Osteoblast (primary cell): ENCODE measurements at regions not wholly inside any gene's neighbourhood (a gene's known extent, or its start where the extent isn't known, plus 50 kb on each side); places are given as distances from the start of the nearest gene placed in this dataset.

ENCODE experiments used
- DNase-seq: peaks from one replicate; pipeline ENCODE4 v3.0.0; 2011; ENCODE audit warnings: low spot score, mixed read lengths; ENCODE audit not compliant: insufficient read length; ENCODE audit errors: missing footprints
- H2AFZ ChIP-seq: 2 replicates; pipeline ENCODE4 v1.6.0; 2011; ENCODE audit warnings: mild to moderate bottlenecking, low read length
- H3K27ac ChIP-seq: 2 replicates; pipeline ENCODE4 v1.5.1; 2011; ENCODE audit warnings: mild to moderate bottlenecking, low read depth, low read length, moderate library complexity
- H3K27me3 ChIP-seq: 2 replicates; pipeline ENCODE4 v1.6.0; 2012; ENCODE audit warnings: mild to moderate bottlenecking, control low read depth, inconsistent platforms, low read length, moderate library complexity; ENCODE audit not compliant: insufficient read depth
- H3K36me3 ChIP-seq: 2 replicates; pipeline ENCODE4 v1.5.1; 2011; ENCODE audit warnings: mild to moderate bottlenecking, low read length, control low read depth, moderate library complexity; ENCODE audit not compliant: insufficient read depth
- H3K4me1 ChIP-seq: 2 replicates; pipeline ENCODE4 v1.5.1; 2011; ENCODE audit warnings: mild to moderate bottlenecking, low read length, control low read depth, moderate library complexity; ENCODE audit not compliant: insufficient read depth
- H3K4me2 ChIP-seq: 2 replicates; pipeline ENCODE4 v1.6.0; 2011; ENCODE audit warnings: mild to moderate bottlenecking, low read length; ENCODE audit not compliant: insufficient read depth
- H3K4me3 ChIP-seq: fragments of 200-600 bp; sonication (generic); 3 replicates; pipeline ENCODE4 v1.5.1; 2012; ENCODE audit warnings: mild to moderate bottlenecking, low read length, inconsistent platforms; ENCODE audit not compliant: insufficient read depth
- H3K79me2 ChIP-seq: 2 replicates; pipeline ENCODE4 v1.6.0; 2012; ENCODE audit warnings: mild to moderate bottlenecking, low read length, control low read depth, inconsistent platforms; ENCODE audit not compliant: insufficient read depth
- H3K9me3 ChIP-seq: 2 replicates; pipeline ENCODE4 v1.5.1; 2011; ENCODE audit warnings: low read depth, low read length, control low read depth
- H4K20me1 ChIP-seq: 2 replicates; pipeline ENCODE4 v1.6.0; 2012; ENCODE audit warnings: mild to moderate bottlenecking, low read length, control low read depth; ENCODE audit not compliant: insufficient read depth
- TF ChIP-seq, protein P1 (sequence below): IDR thresholded peaks from 2 replicates; pipeline ENCODE4 v1.5.1; 2011; ENCODE audit warnings: mild to moderate bottlenecking, low read depth, low read length, moderate library complexity; ENCODE audit errors: extremely low read depth

DNA sequence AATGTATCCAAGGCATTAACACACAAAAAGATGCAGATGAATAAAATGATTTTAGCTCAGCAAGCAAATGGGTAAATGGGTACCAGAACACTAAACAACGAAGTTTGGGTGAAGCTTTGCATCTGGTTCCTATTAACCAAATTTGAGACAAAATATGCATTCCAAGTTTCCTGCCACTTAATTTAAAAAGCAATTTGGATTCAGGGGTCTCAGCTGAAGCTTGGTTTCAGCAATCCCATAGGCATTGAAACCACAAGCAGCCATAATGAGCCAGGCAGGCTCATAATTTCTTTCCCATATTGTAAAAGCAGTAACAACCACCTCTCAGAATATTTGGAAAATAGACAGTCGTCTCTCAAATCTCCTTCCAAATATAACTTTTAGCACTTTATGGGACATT lies 138.9 kb downstream of the NXNL2 start:
- H3K4me3 ChIP-seq: no peak overlapping the region
- H3K36me3 ChIP-seq: no peaks in the 10 kb centered on the region
- H3K9me3 ChIP-seq: no peaks in the 10 kb centered on the region

DNA sequence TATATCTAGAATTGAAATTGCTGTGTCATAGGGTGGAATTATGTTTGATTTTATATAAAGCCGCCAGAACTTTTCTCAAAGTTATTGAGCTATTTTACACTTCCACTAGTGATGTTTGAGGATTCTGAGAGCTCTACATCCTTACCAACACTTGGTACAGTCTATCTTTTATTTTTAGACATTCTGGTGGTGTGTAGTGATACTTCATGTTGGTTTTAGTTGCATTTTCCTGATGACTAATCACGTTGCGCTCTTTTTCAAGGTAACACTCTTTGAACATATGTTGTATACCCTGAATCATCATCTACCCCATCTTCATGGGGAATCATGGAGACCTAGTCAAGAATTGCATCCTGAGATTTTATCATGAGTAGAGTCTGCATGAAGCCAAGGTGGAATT lies 141.7 kb downstream of the NXNL2 start:
- DNase-seq: no peak
- H3K27ac ChIP-seq: no peak overlapping the region
- no peak overlapping the region for H2AFZ ChIP-seq

More for the DNA sequence above, 138.9 kb downstream of the NXNL2 start:
- Histone ChIP-seq H3K79me2 (no peaks in the 10 kb centered on the region), H3K27me3 (no peaks in the 10 kb centered on the region), H4K20me1 (no peaks in the 10 kb centered on the region), H3K4me1 (no peaks in the 10 kb centered on the region), H3K27ac (no peak overlapping the region), H3K4me2 (no peak overlapping the region), H2AFZ (no peak overlapping the region)
- DNase-seq: no peak
- TF ChIP-seq, protein P1, sequence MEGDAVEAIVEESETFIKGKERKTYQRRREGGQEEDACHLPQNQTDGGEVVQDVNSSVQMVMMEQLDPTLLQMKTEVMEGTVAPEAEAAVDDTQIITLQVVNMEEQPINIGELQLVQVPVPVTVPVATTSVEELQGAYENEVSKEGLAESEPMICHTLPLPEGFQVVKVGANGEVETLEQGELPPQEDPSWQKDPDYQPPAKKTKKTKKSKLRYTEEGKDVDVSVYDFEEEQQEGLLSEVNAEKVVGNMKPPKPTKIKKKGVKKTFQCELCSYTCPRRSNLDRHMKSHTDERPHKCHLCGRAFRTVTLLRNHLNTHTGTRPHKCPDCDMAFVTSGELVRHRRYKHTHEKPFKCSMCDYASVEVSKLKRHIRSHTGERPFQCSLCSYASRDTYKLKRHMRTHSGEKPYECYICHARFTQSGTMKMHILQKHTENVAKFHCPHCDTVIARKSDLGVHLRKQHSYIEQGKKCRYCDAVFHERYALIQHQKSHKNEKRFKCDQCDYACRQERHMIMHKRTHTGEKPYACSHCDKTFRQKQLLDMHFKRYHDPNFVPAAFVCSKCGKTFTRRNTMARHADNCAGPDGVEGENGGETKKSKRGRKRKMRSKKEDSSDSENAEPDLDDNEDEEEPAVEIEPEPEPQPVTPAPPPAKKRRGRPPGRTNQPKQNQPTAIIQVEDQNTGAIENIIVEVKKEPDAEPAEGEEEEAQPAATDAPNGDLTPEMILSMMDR: no peak

DNA sequence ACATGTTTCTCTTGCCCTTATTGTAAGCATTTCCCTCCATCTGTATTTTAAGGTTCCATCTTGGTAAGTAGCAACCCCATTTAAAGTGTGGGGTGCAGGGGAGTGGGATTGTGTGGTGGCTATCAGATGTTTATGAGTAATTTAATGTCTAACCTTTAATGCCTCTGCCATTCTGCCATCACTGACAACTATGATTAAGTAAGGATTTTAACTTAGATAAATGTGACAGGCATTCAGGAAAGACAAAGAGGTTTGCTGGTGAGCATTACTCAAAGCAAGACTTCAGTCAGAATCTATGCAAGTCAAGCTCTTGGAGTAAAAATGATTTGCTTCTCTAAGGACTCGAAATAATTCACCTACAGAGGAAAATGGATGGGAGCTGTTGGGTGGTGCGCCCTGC lies 143.0 kb downstream of the NXNL2 start:
- H3K79me2 ChIP-seq: no peaks in the 10 kb centered on the region
- no peak overlapping the region for H3K4me2 ChIP-seq
- DNase-seq: peak; percentile 85

More for the DNA sequence above, 141.7 kb downstream of the NXNL2 start:
- H3K4me1 ChIP-seq: peaks cover 17% of the 10 kb centered on the region
- no peaks in the 10 kb centered on the region for H3K9me3 ChIP-seq
- H3K36me3 ChIP-seq: no peaks in the 10 kb centered on the region
- H3K79me2 ChIP-seq: no peaks in the 10 kb centered on the region
- no peaks in the 10 kb centered on the region for H4K20me1 ChIP-seq
- TF ChIP-seq, protein P1: no peak
- no peaks in the 10 kb centered on the region for H3K27me3 ChIP-seq
- no peak overlapping the region for H3K4me3 ChIP-seq
- no peak overlapping the region for H3K4me2 ChIP-seq

DNA sequence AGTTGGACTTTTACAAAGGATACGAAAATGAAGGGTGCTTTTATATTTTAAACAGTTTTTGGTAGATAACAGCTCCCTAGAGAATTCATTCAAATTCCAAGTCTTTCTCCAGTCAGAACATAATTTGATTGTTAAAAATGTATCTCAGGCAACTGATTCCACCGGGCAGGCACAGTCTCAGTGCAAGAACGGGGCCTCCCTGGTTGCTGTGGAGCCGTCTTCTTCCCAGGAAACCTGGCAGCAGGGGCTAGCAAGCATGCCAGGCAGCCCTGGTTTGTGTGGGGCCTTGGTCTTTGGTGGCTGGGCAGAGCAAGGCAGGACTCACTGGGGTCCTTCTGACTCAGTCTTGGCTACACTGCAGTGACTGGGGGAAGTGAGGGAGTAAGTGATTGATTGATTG lies 143.5 kb downstream of the NXNL2 start:
- Histone ChIP-seq H3K4me2 (no peak overlapping the region), H3K4me3 (no peak overlapping the region), H3K79me2 (no peaks in the 10 kb centered on the region), H2AFZ (no peak overlapping the region), H4K20me1 (no peaks in the 10 kb centered on the region), H3K36me3 (no peaks in the 10 kb centered on the region), H3K4me1 (peaks cover 17% of the 10 kb centered on the region), H3K27me3 (no peaks in the 10 kb centered on the region), H3K9me3 (no peaks in the 10 kb centered on the region), H3K27ac (no peak overlapping the region)
- DNase-seq: peak; percentile 53
- TF ChIP-seq, protein P1: no peak

More for the DNA sequence above, 143.0 kb downstream of the NXNL2 start:
- Histone ChIP-seq H3K4me3 (no peak overlapping the region), H3K36me3 (no peaks in the 10 kb centered on the region), H2AFZ (no peak overlapping the region), H3K27ac (no peak overlapping the region), H3K27me3 (no peaks in the 10 kb centered on the region), H3K9me3 (no peaks in the 10 kb centered on the region), H4K20me1 (no peaks in the 10 kb centered on the region), H3K4me1 (peaks cover 17% of the 10 kb centered on the region)
- TF ChIP-seq, protein P1: no peak
